ENCODE measurements at regions not wholly inside any gene's neighbourhood (a gene's known extent, or its start where the extent isn't known, plus 50 kb on each side); places are given as distances from the start of the nearest gene placed in this dataset.

DNA sequence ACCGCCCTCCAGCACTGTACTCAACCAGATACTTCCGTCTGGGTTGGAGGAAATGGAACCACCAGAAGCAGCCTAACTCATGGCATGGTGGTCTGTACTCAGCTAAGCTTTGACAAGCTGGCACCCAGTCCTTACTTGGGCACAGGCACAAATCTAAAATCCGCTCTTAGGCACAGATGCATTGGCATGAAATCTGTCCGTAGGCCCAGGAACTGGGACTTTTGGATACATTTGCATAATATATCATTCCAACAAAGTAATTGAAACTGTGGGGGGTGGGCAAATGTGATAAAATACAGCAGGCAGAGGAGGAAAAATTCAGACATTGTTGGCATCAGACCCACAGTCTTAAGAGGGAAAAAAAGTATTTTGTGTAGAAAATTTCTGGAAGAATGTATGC, 75.4 kb downstream of the C3orf85 start:
- no peak for TF ChIP-seq PKNOX1 (IDR thresholded peaks at IDR 0.05)
- TF ChIP-seq, protein P1, sequence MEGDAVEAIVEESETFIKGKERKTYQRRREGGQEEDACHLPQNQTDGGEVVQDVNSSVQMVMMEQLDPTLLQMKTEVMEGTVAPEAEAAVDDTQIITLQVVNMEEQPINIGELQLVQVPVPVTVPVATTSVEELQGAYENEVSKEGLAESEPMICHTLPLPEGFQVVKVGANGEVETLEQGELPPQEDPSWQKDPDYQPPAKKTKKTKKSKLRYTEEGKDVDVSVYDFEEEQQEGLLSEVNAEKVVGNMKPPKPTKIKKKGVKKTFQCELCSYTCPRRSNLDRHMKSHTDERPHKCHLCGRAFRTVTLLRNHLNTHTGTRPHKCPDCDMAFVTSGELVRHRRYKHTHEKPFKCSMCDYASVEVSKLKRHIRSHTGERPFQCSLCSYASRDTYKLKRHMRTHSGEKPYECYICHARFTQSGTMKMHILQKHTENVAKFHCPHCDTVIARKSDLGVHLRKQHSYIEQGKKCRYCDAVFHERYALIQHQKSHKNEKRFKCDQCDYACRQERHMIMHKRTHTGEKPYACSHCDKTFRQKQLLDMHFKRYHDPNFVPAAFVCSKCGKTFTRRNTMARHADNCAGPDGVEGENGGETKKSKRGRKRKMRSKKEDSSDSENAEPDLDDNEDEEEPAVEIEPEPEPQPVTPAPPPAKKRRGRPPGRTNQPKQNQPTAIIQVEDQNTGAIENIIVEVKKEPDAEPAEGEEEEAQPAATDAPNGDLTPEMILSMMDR (IDR thresholded peaks at IDR 0.05 in 2 of 3, conservative IDR thresholded peaks at IDR 0.05 in 1 of 3; ENCODE audit: control insufficient read depth in 2 of 3, extremely low read depth in 1 of 3, insufficient read depth in 1 of 3, low read depth in 3 of 3, low read length in 3 of 3), result no peak

Measured in GM12878 (cell line).